ENCODE measurements at regions not wholly inside any gene's neighbourhood (a gene's known extent, or its start where the extent isn't known, plus 50 kb on each side); places are given as distances from the start of the nearest gene placed in this dataset.

DNA sequence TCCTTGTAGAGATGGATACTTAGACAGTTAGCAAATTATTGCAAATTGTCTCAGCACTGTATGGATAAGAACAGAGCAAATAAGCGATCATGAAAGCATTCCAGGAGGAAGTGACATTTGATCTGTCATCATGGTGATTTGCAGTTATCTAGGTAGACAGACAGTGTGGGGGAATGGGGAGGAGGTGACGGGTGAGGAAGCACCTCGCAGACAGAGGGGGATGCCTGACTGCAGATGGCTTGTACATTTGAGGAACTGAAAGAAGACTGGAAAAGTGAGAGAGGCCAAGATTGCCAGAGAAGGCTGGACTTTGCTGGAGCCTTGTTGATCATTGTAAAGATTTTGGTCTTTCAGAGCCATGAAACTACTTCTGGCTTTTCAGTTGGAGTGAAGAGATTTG, 318.2 kb upstream of the CELF2 start:
- ATAC-seq (no peak), DNase-seq (no peak)
- Histone ChIP-seq H3K4me1 (no peaks in the 10 kb centered on the region), H3K27ac (no peak overlapping the region), H3K9me3 (no peaks in the 10 kb centered on the region), H3K4me3 (no peak overlapping the region), H3K36me3 (no peaks in the 10 kb centered on the region), H3K27me3 (no peaks in the 10 kb centered on the region)
- intact Hi-C loops (cut with DNase I), result no loop called here
- TF ChIP-seq, protein P1, sequence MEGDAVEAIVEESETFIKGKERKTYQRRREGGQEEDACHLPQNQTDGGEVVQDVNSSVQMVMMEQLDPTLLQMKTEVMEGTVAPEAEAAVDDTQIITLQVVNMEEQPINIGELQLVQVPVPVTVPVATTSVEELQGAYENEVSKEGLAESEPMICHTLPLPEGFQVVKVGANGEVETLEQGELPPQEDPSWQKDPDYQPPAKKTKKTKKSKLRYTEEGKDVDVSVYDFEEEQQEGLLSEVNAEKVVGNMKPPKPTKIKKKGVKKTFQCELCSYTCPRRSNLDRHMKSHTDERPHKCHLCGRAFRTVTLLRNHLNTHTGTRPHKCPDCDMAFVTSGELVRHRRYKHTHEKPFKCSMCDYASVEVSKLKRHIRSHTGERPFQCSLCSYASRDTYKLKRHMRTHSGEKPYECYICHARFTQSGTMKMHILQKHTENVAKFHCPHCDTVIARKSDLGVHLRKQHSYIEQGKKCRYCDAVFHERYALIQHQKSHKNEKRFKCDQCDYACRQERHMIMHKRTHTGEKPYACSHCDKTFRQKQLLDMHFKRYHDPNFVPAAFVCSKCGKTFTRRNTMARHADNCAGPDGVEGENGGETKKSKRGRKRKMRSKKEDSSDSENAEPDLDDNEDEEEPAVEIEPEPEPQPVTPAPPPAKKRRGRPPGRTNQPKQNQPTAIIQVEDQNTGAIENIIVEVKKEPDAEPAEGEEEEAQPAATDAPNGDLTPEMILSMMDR (IDR thresholded peaks at IDR 0.05), result no peak

DNA sequence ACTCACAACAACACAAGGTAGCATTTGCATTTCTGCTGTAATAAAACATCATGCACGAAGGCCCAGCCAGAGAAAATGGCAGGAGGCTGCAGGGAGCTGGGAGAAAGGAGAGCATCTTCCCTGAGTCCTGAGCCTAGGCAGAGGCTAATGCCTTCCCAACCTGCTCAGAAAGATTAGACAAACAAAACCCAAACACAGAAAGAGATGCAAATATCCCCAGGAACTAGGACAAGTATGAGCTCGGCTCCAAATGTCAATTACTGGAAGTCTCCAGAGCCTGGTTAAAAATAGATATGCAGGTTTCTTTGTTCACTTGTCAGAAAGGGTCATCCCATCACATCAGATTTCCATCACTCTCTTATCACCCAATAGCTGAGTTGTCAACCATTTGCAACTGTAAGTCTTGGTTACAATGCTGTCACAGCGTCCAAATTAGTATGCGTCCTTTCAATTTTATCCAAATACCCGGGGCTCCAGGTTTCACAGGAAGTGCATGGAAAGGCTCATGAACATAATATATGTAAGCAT, 316.5 kb upstream of the CELF2 start:
- intact Hi-C loops (cut with DNase I), result no loop called here
- TF ChIP-seq, protein P1 (IDR thresholded peaks at IDR 0.05), result no peak

DNA sequence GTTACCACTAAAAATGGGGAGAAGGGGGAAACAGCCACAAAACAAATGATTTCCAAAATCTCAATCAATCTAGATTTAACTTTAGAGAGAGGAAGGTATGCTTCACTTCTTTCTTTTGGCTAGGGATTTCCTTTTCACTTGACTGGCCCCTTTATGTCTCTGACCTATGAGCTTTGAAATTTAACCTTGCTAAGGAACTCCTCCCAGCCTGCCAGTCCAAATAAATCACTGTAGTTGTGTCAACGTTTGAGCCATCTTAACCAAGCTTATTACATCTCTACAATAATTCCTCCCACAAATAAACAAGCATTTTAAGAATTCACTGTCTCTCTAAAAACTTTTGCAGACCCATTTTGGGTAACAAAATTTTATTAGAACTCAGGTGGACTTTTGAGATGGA, 315.5 kb upstream of the CELF2 start:
- ATAC-seq (no peak), DNase-seq (no peak)
- Histone ChIP-seq H3K27ac (no peak overlapping the region), H3K9me3 (no peaks in the 10 kb centered on the region), H3K36me3 (no peaks in the 10 kb centered on the region), H3K4me3 (no peak overlapping the region), H3K4me1 (no peaks in the 10 kb centered on the region), H3K27me3 (no peaks in the 10 kb centered on the region)
- TF ChIP-seq, protein P1 (IDR thresholded peaks at IDR 0.05), result no peak
- intact Hi-C loops (cut with DNase I), result no loop called here

More for the DNA sequence above, 316.5 kb upstream of the CELF2 start:
- no peaks in the 10 kb centered on the region for H3K36me3 ChIP-seq
- H3K27ac ChIP-seq, result no peak overlapping the region
- no peaks in the 10 kb centered on the region for H3K4me1 ChIP-seq
- no peaks in the 10 kb centered on the region for H3K27me3 ChIP-seq
- DNase-seq, result no peak
- no peaks in the 10 kb centered on the region for H3K9me3 ChIP-seq
- H3K4me3 ChIP-seq, result no peak overlapping the region
- ATAC-seq, result no peak

DNA sequence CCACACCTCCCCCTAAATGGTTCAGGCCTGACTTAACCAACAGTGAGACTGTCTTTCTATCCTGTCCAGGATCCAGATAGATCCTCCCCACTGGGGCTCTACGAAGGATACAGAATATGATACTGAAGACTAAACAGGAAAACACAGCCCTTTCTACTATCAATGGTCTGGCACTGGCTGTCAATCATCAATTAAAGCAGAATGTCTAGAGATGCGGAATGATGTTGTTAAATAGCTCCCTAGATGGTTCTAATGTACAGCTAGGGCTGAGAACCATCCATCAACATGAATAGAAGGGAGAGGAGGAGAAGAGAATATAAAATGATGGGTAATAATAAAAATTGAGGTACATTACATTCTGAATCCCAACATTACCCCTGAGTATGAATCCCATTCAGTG, 314.3 kb upstream of the CELF2 start:
- H3K36me3 ChIP-seq, result no peaks in the 10 kb centered on the region
- no peak overlapping the region for H3K27ac ChIP-seq
- intact Hi-C loops (cut with DNase I), result no loop called here
- no peaks in the 10 kb centered on the region for H3K4me1 ChIP-seq
- H3K27me3 ChIP-seq, result no peaks in the 10 kb centered on the region
- TF ChIP-seq, protein P1 (IDR thresholded peaks at IDR 0.05), result no peak
- ATAC-seq (no peak), DNase-seq (no peak)
- H3K4me3 ChIP-seq, result no peak overlapping the region
- H3K9me3 ChIP-seq, result no peaks in the 10 kb centered on the region

DNA sequence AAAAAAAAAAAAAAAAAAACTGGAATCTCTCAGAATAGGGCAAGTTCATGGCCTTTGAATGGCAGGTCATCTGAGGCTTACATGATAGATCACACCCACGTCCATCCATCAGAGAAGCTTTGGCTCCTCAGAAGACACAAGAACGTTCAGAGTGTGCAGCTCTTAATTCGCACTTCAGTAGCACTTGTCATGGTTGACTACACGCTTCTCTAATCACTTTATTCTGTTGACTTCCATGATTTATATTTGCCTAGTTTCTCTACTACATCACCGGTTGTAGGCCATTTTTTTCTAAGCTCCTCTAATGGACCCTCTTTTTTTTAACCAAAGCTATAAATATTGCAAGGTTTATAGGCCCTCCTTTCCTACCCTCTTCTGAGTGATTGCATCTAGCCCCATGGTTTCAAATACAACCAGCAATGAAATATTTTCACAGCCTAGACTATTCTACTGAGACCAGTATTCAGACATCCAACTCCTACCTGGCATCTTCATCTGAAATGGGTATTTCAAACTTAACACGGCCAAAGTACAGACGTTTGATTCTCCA, 305.4 kb upstream of the CELF2 start:
- Histone ChIP-seq H3K4me1 (no peaks in the 10 kb centered on the region), H3K27me3 (no peaks in the 10 kb centered on the region), H3K36me3 (no peaks in the 10 kb centered on the region), H3K9me3 (no peaks in the 10 kb centered on the region), H3K4me3 (no peak overlapping the region), H3K27ac (no peak overlapping the region)
- TF ChIP-seq, protein P1 (IDR thresholded peaks at IDR 0.05), result no peak
- no peak for DNase-seq
- intact Hi-C loops (cut with DNase I), result no loop called here
- ATAC-seq, result no peak
